ENCODE measurements at regions not wholly inside any gene's neighbourhood (a gene's known extent, or its start where the extent isn't known, plus 50 kb on each side); places are given as distances from the start of the nearest gene placed in this dataset.
"Not testable (repeated sequence)": the region's sequence is repeated elsewhere in the genome, so short reads cannot be mapped to it uniquely, and the experiment has no call there.

- no peak for TF ChIP-seq CTCF (conservative IDR thresholded peaks at IDR 0.05; ENCODE audit: low read depth, low read length)
- DNase-seq (ENCODE audit: low read depth): no peak
- H3K4me3 ChIP-seq (ENCODE audit: low read depth, low read length): no peak overlapping the region
Observed at GRCh38 chr9:115333277-115334070, 215.5 kb upstream of the TNC start.

GRCh38 chr9:115335439-115335838 is 217.5 kb upstream of the TNC start:
- no peak for TF ChIP-seq CTCF (conservative IDR thresholded peaks at IDR 0.05; ENCODE audit: low read depth, low read length)
- no peak for DNase-seq (ENCODE audit: low read depth)
- no peak overlapping the region for H3K4me3 ChIP-seq (ENCODE audit: low read depth, low read length)

- DNase-seq (ENCODE audit: low read depth): no peak
- no peak for TF ChIP-seq CTCF (conservative IDR thresholded peaks at IDR 0.05; ENCODE audit: low read depth, low read length)
- no peak overlapping the region for H3K4me3 ChIP-seq (ENCODE audit: low read depth, low read length)
Observed at GRCh38 chr9:115340314-115340713, 222.4 kb upstream of the TNC start.

- no peak for TF ChIP-seq CTCF (conservative IDR thresholded peaks at IDR 0.05; ENCODE audit: low read depth, low read length)
- no peak for DNase-seq (ENCODE audit: low read depth)
- no peak overlapping the region for H3K4me3 ChIP-seq (ENCODE audit: low read depth, low read length)
Observed at GRCh38 chr9:115341426-115341825, 223.5 kb upstream of the TNC start.

- H3K4me3 ChIP-seq (ENCODE audit: low read depth, low read length); DNase-seq (ENCODE audit: low read depth): not testable (repeated sequence)
Observed at GRCh38 chr9:115347776-115348175, 229.8 kb upstream of the TNC start.

GRCh38 chr9:115348936-115349335 is 231.0 kb upstream of the TNC start:
- not testable (repeated sequence) for DNase-seq (ENCODE audit: low read depth); H3K4me3 ChIP-seq (ENCODE audit: low read depth, low read length)

GRCh38 chr9:115349542-115349941 is 231.6 kb upstream of the TNC start:
- peak; percentile 43 for DNase-seq (ENCODE audit: low read depth)
- no peak overlapping the region for H3K4me3 ChIP-seq (ENCODE audit: low read depth, low read length)
- TF ChIP-seq CTCF (conservative IDR thresholded peaks at IDR 0.05; ENCODE audit: low read depth, low read length): no peak

- no peak for TF ChIP-seq CTCF (conservative IDR thresholded peaks at IDR 0.05; ENCODE audit: low read depth, low read length)
- DNase-seq (ENCODE audit: low read depth): no peak
Observed at GRCh38 chr9:115350548-115350947, 232.6 kb upstream of the TNC start.

More at GRCh38 chr9:115350548-115350947, 232.6 kb upstream of the TNC start:
- no peak overlapping the region for H3K4me3 ChIP-seq (ENCODE audit: low read depth, low read length)

Data from choroid plexus epithelial cell (primary cell).